ENCODE measurements at regions not wholly inside any gene's neighbourhood (a gene's known extent, or its start where the extent isn't known, plus 50 kb on each side); places are given as distances from the start of the nearest gene placed in this dataset.

- Histone ChIP-seq H3K36me3 (ENCODE audit: control insufficient read depth in 2 of 2, extremely low read depth in 1 of 2, insufficient read depth in 2 of 2, low read length in 2 of 2) (no peaks in the 10 kb centered on the region), H3K4me3 (ENCODE audit: control insufficient read depth in 2 of 3, extremely low read depth in 1 of 3, insufficient read depth in 2 of 3, low read depth in 1 of 3, low read length in 3 of 3) (no peak overlapping the region), H3K9me1 (ENCODE audit: control insufficient read depth, extremely low read depth, insufficient read depth, low read length) (no peaks in the 10 kb centered on the region), H3K79me2 (ENCODE audit: control insufficient read depth, insufficient read depth, low read length) (no peaks in the 10 kb centered on the region), H4K20me1 (ENCODE audit: control insufficient read depth, extremely low read depth, insufficient read depth, low read length) (no peaks in the 10 kb centered on the region), H3K27me3 (ENCODE audit: control insufficient read depth, extremely low read depth, insufficient read depth, low read length) (no peaks in the 10 kb centered on the region), H3K9me3 (ENCODE audit: control insufficient read depth, low read depth, low read length) (no peaks in the 10 kb centered on the region), H3K27ac (ENCODE audit: control insufficient read depth, insufficient read depth, low read length) (no peak overlapping the region), H3K9ac (ENCODE audit: control insufficient read depth, extremely low read depth, insufficient read depth, low read length) (no peak overlapping the region), H3K4me2 (ENCODE audit: control insufficient read depth, extremely low read depth, insufficient read depth, low read depth, low read length) (no peak overlapping the region), H2AFZ (ENCODE audit: control insufficient read depth, low read length) (no peak overlapping the region), H3K4me1 (ENCODE audit: control insufficient read depth, extremely low read depth, insufficient read depth, low read length) (no peaks in the 10 kb centered on the region)
- dilution Hi-C loops (cut with MboI; ENCODE audit: extremely low pct_ligation_motif_present, low sequenced_read_pairs): no loop called here
- no peak for DNase-seq (ENCODE audit: low read depth, low spot score)
- FAIRE-seq: no peak
- TF ChIP-seq, protein P1, sequence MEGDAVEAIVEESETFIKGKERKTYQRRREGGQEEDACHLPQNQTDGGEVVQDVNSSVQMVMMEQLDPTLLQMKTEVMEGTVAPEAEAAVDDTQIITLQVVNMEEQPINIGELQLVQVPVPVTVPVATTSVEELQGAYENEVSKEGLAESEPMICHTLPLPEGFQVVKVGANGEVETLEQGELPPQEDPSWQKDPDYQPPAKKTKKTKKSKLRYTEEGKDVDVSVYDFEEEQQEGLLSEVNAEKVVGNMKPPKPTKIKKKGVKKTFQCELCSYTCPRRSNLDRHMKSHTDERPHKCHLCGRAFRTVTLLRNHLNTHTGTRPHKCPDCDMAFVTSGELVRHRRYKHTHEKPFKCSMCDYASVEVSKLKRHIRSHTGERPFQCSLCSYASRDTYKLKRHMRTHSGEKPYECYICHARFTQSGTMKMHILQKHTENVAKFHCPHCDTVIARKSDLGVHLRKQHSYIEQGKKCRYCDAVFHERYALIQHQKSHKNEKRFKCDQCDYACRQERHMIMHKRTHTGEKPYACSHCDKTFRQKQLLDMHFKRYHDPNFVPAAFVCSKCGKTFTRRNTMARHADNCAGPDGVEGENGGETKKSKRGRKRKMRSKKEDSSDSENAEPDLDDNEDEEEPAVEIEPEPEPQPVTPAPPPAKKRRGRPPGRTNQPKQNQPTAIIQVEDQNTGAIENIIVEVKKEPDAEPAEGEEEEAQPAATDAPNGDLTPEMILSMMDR (optimal IDR thresholded peaks at IDR 0.05 in 1 of 3, IDR thresholded peaks at IDR 0.05 in 1 of 3, conservative IDR thresholded peaks at IDR 0.05 in 1 of 3; ENCODE audit: extremely low read depth in 1 of 3, insufficient read depth in 2 of 3, low read length in 3 of 3): no peak
- no peak for TF ChIP-seq EZH2 (IDR thresholded peaks at IDR 0.05; ENCODE audit: low read length)
These were observed 161.1 kb upstream of the EOMES start for GRCh38 chr3:27883266-27883665.

- Histone ChIP-seq H2AFZ (ENCODE audit: control insufficient read depth, low read length) (no peak overlapping the region), H3K36me3 (ENCODE audit: control insufficient read depth in 2 of 2, extremely low read depth in 1 of 2, insufficient read depth in 2 of 2, low read length in 2 of 2) (no peaks in the 10 kb centered on the region), H3K27me3 (ENCODE audit: control insufficient read depth, extremely low read depth, insufficient read depth, low read length) (no peaks in the 10 kb centered on the region), H3K4me1 (ENCODE audit: control insufficient read depth, extremely low read depth, insufficient read depth, low read length) (no peaks in the 10 kb centered on the region), H3K9me1 (ENCODE audit: control insufficient read depth, extremely low read depth, insufficient read depth, low read length) (no peaks in the 10 kb centered on the region), H3K9ac (ENCODE audit: control insufficient read depth, extremely low read depth, insufficient read depth, low read length) (no peak overlapping the region), H3K79me2 (ENCODE audit: control insufficient read depth, insufficient read depth, low read length) (no peaks in the 10 kb centered on the region), H3K4me2 (ENCODE audit: control insufficient read depth, extremely low read depth, insufficient read depth, low read depth, low read length) (no peak overlapping the region), H3K9me3 (ENCODE audit: control insufficient read depth, low read depth, low read length) (no peaks in the 10 kb centered on the region), H3K4me3 (ENCODE audit: control insufficient read depth in 2 of 3, extremely low read depth in 1 of 3, insufficient read depth in 2 of 3, low read depth in 1 of 3, low read length in 3 of 3) (no peak overlapping the region), H4K20me1 (ENCODE audit: control insufficient read depth, extremely low read depth, insufficient read depth, low read length) (no peaks in the 10 kb centered on the region), H3K27ac (ENCODE audit: control insufficient read depth, insufficient read depth, low read length) (no peak overlapping the region)
- TF ChIP-seq EZH2 (IDR thresholded peaks at IDR 0.05; ENCODE audit: low read length): no peak
- TF ChIP-seq, protein P1 (optimal IDR thresholded peaks at IDR 0.05 in 1 of 3, IDR thresholded peaks at IDR 0.05 in 1 of 3, conservative IDR thresholded peaks at IDR 0.05 in 1 of 3; ENCODE audit: extremely low read depth in 1 of 3, insufficient read depth in 2 of 3, low read length in 3 of 3): no peak
- dilution Hi-C loops (cut with MboI; ENCODE audit: extremely low pct_ligation_motif_present, low sequenced_read_pairs): no loop called here
- FAIRE-seq (no peak), DNase-seq (ENCODE audit: low read depth, low spot score) (no peak)
These were observed 163.5 kb upstream of the EOMES start for GRCh38 chr3:27885641-27886040.

Measured in keratinocyte (primary cell).